ENCODE measurements at regions not wholly inside any gene's neighbourhood (a gene's known extent, or its start where the extent isn't known, plus 50 kb on each side); places are given as distances from the start of the nearest gene placed in this dataset.

GRCh38 chr15:97182581-97182980 is 777.9 kb upstream of the ARRDC4 start:
- POLR2A ChIA-PET: no interaction called here
- CTCF ChIA-PET: no interaction called here
- ATAC-seq (no peak), DNase-seq (ENCODE audit: low spot score) (no peak)
- 0 out of 2 replicates have a peak, but pooled peaks cover 4% of the 10 kb centered on the region for H3K9me3 Mint-ChIP-seq
- no peaks in the 10 kb centered on the region for H3K36me3 Mint-ChIP-seq
- H3K27ac Mint-ChIP-seq: no peak overlapping the region
- peaks cover 5% of the 10 kb centered on the region for H3K4me1 Mint-ChIP-seq
- H3K27me3 Mint-ChIP-seq (ENCODE audit: low read depth): no peaks in the 10 kb centered on the region
- TF ChIP-seq USF2 (CRISPR knock-in tag; IDR thresholded peaks at IDR 0.05): no peak
- no peak overlapping the region for H3K4me3 Mint-ChIP-seq

GRCh38 chr15:97189162-97189780 is 771.2 kb upstream of the ARRDC4 start:
- H3K4me3 Mint-ChIP-seq: no peak overlapping the region
- ChIA-PET CTCF (interaction anchor here (0.9 kb wide), 1 partner anchor 57 kb away, joined by 3 read pairs; no protein-coding TSS in a partner anchor), POLR2A (no interaction called here)
- H3K9me3 Mint-ChIP-seq: 0 out of 2 replicates have a peak, but pooled peaks cover 4% of the 10 kb centered on the region
- no peaks in the 10 kb centered on the region for H3K27me3 Mint-ChIP-seq (ENCODE audit: low read depth)
- H3K4me1 Mint-ChIP-seq: no peaks in the 10 kb centered on the region
- no peaks in the 10 kb centered on the region for H3K36me3 Mint-ChIP-seq
- no peak overlapping the region for H3K27ac Mint-ChIP-seq
- TF ChIP-seq RORB (CRISPR knock-in tag; IDR thresholded peaks at IDR 0.05): no peak
- no peak for TF ChIP-seq ELF4 (CRISPR knock-in tag; IDR thresholded peaks at IDR 0.05; ENCODE audit: low read depth)
- TF ChIP-seq ARID4B (CRISPR knock-in tag; IDR thresholded peaks at IDR 0.05; ENCODE audit: borderline replicate concordance): no peak
- no peak for TF ChIP-seq RELA (CRISPR knock-in tag; IDR thresholded peaks at IDR 0.05; ENCODE audit: borderline replicate concordance)
- no peak for TF ChIP-seq MLX (CRISPR knock-in tag; IDR thresholded peaks at IDR 0.05)
- no peak for TF ChIP-seq IRF1 (CRISPR knock-in tag; IDR thresholded peaks at IDR 0.05)
- TF ChIP-seq SMAD3 (CRISPR knock-in tag; IDR thresholded peaks at IDR 0.05; ENCODE audit: borderline replicate concordance): no peak
- TF ChIP-seq TCF7 (CRISPR knock-in tag; IDR thresholded peaks at IDR 0.05; ENCODE audit: low read depth): no peak
- no peak for TF ChIP-seq ESRRA (CRISPR knock-in tag; IDR thresholded peaks at IDR 0.05; ENCODE audit: borderline replicate concordance)
- ATAC-seq (no peak), DNase-seq (ENCODE audit: low spot score) (no peak)

GRCh38 chr15:97194750-97195149 is 765.8 kb upstream of the ARRDC4 start:
- H3K9me3 Mint-ChIP-seq: no peaks in the 10 kb centered on the region
- H3K36me3 Mint-ChIP-seq: no peaks in the 10 kb centered on the region
- H3K4me1 Mint-ChIP-seq: peaks cover 14% of the 10 kb centered on the region
- no peak overlapping the region for H3K27ac Mint-ChIP-seq
- DNase-seq (ENCODE audit: low spot score): no peak
- no peaks in the 10 kb centered on the region for H3K27me3 Mint-ChIP-seq (ENCODE audit: low read depth)
- ChIA-PET POLR2A (no interaction called here), CTCF (no interaction called here)
- no peak for TF ChIP-seq ATF2 (CRISPR knock-in tag; IDR thresholded peaks at IDR 0.05; ENCODE audit: borderline replicate concordance, low read depth)
- no peak for TF ChIP-seq PREB (CRISPR knock-in tag; IDR thresholded peaks at IDR 0.05; ENCODE audit: borderline replicate concordance)
- TF ChIP-seq FOXK1 (CRISPR knock-in tag; IDR thresholded peaks at IDR 0.05): no peak
- no peak overlapping the region for H3K4me3 Mint-ChIP-seq
- no peak for ATAC-seq

Measured in WTC11 (cell line).